ENCODE measurements at regions not wholly inside any gene's neighbourhood (a gene's known extent, or its start where the extent isn't known, plus 50 kb on each side); places are given as distances from the start of the nearest gene placed in this dataset.

GRCh38 chr10:6648894-6649720 lies 69.0 kb upstream of the PRKCQ start:
- no peak for TF ChIP-seq CTCF (IDR thresholded peaks at IDR 0.05; ENCODE audit: extremely low read depth in 1 of 2, insufficient read depth in 1 of 2, low read depth in 1 of 2, low read length in 2 of 2)
- no peak for TF ChIP-seq POLR2A (IDR thresholded peaks at IDR 0.05; ENCODE audit: low read depth, low read length)
- TF ChIP-seq POLR2AphosphoS5 (IDR thresholded peaks at IDR 0.05; ENCODE audit: insufficient read depth, low read depth, low read length), result no peak
- no peak for TF ChIP-seq EZH2 (IDR thresholded peaks at IDR 0.05; ENCODE audit: borderline replicate concordance, low read depth, low read length, severe bottlenecking)
- no peak for TF ChIP-seq MAX (IDR thresholded peaks at IDR 0.05; ENCODE audit: insufficient read depth, insufficient read length)
- TF ChIP-seq FOS (IDR thresholded peaks at IDR 0.05; ENCODE audit: borderline replicate concordance, insufficient read depth, low read length), result no peak
